ENCODE measurements at regions not wholly inside any gene's neighbourhood (a gene's known extent, or its start where the extent isn't known, plus 50 kb on each side); places are given as distances from the start of the nearest gene placed in this dataset.

GRCh38 chr15:59953392-59953883, 50.7 kb upstream of the FOXB1 start:
- peak; percentile 95 to 96 for DNase-seq

- DNase-seq: no peak
Observed at GRCh38 chr15:59952960-59953359, 51.2 kb upstream of the FOXB1 start.

GRCh38 chr15:59950603-59951388, 53.3 kb upstream of the FOXB1 start:
- peak in 1 of 2 experiments; percentile 7 for DNase-seq

- DNase-seq: no peak
Observed at GRCh38 chr15:59948924-59949613, 55.0 kb upstream of the FOXB1 start.

- DNase-seq: no peak
Observed at GRCh38 chr15:59946084-59946483, 58.0 kb upstream of the FOXB1 start.

GRCh38 chr15:59945036-59945435, 59.1 kb upstream of the FOXB1 start:
- DNase-seq: no peak

- no peak for DNase-seq
Observed at GRCh38 chr15:59941612-59942011, 62.5 kb upstream of the FOXB1 start.

- no peak for DNase-seq
Observed at GRCh38 chr15:59940928-59941327, 63.2 kb upstream of the FOXB1 start.

GRCh38 chr15:59940456-59940855, 63.7 kb upstream of the FOXB1 start:
- DNase-seq: no peak

GRCh38 chr15:59936741-59937140, 67.4 kb upstream of the FOXB1 start:
- no peak for DNase-seq

- no peak for DNase-seq
Observed at GRCh38 chr15:59933607-59934006, 70.5 kb upstream of the FOXB1 start.

GRCh38 chr15:59931646-59932261, 72.4 kb upstream of the FOXB1 start:
- no peak for DNase-seq

GRCh38 chr15:59924812-59925522, 79.1 kb upstream of the FOXB1 start:
- DNase-seq: no peak

GRCh38 chr15:59924096-59924495, 80.0 kb upstream of the FOXB1 start:
- no peak for DNase-seq

- DNase-seq: no peak
Observed at GRCh38 chr15:59923508-59923907, 80.6 kb upstream of the FOXB1 start.

- DNase-seq: no peak
Observed at GRCh38 chr15:59918994-59919951, 84.8 kb upstream of the FOXB1 start.

GRCh38 chr15:59917504-59918157, 86.5 kb upstream of the FOXB1 start:
- DNase-seq: peak; percentile 50 to 65

GRCh38 chr15:59906046-59906445, 98.1 kb upstream of the FOXB1 start:
- DNase-seq: no peak

- DNase-seq: no peak
Observed at GRCh38 chr15:59905176-59905575, 98.9 kb upstream of the FOXB1 start.

GRCh38 chr15:59904450-59905135, 99.5 kb upstream of the FOXB1 start:
- no peak for DNase-seq

GRCh38 chr15:59896663-59897074, 107.4 kb upstream of the FOXB1 start:
- DNase-seq: no peak

All from SHP77 (cell line).